WI38 (cell line): ENCODE measurements at regions not wholly inside any gene's neighbourhood (a gene's known extent, or its start where the extent isn't known, plus 50 kb on each side); places are given as distances from the start of the nearest gene placed in this dataset.

Source experiments
- H3K4me3 ChIP-seq: 2 replicates; pipeline ENCODE4 v1.5.1; 2011; ENCODE audit warnings: low read depth, mild to moderate bottlenecking, control low read depth, low read length
- TF ChIP-seq, protein P1 (sequence below): IDR thresholded peaks from 2 replicates; pipeline ENCODE4 v1.5.1; 2012; ENCODE audit warnings: low read depth, mild to moderate bottlenecking, control low read depth, low read length

DNA sequence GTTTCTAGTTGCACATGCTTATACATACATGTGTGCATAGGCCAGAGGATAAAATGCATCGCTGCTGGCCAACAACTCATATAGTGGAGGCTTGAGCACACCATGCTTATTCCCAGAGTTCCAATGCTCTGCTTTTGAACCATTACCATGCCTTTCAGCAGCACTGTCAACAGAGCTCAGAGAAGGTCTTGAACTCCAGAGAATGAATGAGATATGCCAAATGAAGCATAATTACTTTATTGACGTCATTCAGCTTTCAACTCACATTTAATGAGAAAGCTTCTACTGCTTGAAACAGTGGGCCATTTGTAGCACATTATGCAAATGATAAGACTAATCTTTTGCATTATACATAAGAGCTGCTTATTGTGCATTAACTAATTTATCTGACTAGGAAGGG lies 765.3 kb upstream of the GRAMD2B start:
- TF ChIP-seq, protein P1, sequence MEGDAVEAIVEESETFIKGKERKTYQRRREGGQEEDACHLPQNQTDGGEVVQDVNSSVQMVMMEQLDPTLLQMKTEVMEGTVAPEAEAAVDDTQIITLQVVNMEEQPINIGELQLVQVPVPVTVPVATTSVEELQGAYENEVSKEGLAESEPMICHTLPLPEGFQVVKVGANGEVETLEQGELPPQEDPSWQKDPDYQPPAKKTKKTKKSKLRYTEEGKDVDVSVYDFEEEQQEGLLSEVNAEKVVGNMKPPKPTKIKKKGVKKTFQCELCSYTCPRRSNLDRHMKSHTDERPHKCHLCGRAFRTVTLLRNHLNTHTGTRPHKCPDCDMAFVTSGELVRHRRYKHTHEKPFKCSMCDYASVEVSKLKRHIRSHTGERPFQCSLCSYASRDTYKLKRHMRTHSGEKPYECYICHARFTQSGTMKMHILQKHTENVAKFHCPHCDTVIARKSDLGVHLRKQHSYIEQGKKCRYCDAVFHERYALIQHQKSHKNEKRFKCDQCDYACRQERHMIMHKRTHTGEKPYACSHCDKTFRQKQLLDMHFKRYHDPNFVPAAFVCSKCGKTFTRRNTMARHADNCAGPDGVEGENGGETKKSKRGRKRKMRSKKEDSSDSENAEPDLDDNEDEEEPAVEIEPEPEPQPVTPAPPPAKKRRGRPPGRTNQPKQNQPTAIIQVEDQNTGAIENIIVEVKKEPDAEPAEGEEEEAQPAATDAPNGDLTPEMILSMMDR, result no peak
- no peak overlapping the region for H3K4me3 ChIP-seq

DNA sequence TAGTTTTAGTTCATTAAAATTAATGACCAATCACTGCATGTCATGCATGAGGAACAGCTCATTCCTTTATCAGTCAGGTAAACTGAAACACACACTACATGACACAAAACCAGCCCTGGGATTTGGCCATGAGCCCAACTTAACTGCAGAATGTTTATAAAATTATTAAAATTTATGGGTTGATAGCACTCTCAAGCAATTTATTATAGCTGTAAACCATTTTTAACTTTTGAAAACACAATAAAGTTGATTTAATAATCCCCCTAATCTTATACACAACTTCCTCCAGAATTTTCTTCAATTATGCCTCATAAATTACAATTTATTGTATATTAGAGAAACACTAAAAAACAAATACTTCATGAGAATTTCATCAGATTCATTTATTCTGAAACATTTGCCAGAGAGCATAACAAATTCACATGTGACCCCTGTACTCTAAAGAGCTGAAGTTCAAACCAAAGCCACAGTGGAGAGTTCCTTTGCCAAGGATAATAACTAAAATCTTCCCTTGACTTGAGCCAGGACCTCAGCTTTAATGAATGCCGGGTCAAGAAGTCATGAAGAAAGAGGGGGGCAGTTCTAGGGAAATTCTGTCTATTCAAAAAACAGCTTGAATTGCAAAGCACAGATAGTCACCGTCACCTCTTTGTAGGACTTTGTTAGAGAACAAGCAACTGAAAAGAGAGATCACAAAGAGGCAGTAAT lies 763.7 kb upstream of the GRAMD2B start:
- TF ChIP-seq, protein P1, result no peak

DNA sequence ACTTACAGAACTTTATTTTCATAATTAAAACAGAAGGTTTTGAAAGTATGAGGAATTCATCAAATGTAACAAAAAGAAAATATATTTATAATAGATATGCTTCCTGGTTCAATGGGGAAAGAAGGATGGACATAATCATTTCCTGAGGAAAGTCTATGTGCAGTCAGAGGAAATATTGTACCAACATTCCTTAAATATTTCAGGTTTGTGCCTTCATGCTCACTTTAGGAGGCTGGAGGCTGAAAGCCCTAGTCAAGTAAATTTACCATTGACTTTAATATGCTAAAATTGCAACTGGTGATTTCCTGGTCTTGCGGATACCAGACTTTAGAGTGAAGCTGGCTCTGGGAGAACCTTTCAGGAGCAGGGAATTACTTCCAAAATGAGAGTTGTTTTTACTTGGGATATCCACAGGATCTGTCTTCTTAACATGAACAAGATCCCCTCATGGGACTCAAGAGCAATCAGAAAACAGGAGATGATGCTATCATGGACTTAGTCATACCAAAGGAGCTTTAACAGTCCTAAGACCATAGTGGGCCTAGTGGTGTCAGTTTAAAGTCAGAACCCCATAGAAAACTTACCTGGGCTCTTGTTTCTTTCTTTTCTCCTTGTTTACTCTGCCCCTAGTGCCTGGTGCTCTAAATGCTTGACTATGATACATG lies 762.8 kb upstream of the GRAMD2B start:
- TF ChIP-seq, protein P1, result no peak
- H3K4me3 ChIP-seq, result no peak overlapping the region

More for the DNA sequence above, 763.7 kb upstream of the GRAMD2B start:
- no peak overlapping the region for H3K4me3 ChIP-seq

DNA sequence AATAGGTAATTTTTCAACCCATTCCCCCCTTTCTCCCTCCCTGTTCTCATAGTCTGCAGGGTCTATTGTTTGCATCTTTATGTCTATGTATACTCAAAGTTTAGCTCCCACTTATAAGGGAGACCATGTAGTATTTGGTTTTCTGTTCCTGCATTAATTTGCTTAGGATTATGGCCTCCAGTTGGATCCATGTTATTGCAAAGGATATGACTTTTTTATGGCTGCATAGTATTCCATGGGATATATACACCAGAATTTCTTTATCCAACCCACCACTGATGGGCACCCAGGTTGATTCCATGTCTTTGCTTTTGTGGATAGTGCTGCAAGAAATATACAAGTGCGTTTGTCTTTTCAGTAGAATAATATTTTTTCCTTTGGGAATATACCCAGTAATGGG lies 761.6 kb upstream of the GRAMD2B start:
- TF ChIP-seq, protein P1, result no peak
- no peak overlapping the region for H3K4me3 ChIP-seq

DNA sequence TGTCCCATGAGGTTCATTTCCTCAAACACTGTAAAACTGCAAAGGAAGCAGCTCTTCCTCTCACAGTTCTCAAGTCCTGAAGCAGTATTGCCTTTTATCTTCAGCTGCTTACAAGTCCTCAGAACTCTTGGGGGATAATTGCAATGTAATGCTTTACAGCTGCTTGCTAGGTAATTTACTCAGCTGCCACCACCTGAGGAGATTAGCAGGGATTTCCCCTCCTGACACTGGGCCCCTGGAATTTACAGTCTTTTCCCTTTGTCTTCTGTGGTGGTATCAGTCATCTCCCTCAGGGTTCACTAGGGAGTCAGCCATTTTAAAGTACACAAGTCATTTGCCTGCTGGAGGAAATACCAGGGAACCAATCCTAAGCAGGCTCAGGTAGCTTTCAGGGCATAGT lies 754.3 kb upstream of the GRAMD2B start:
- no peak overlapping the region for H3K4me3 ChIP-seq
- TF ChIP-seq, protein P1, result no peak

DNA sequence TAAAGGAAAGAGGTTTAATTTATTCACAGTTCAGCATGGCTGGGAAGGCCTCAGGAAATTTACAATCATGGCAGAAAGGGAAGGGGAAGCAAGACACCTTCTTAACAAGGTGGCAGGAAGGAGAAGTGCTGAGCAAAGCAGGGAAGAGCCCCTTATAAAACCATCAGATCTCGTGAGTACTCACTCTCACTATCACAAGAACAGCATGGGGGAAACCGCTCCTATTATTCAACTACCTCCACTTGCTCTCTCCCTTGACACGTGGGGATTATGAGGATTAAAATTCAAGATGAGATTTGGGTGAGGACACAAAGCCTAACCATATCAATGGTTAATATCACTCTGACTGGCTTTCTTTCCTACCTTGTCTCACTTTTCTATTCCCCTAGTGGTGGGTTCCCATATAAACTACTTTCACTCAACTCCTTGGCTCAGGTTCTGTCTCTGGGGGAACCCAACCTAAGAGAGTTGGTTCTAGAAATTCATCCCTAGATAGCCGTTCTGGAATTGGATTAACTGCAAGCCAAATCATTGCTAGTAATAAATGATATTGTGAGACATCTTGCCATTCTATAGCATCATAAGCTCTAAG lies 749.8 kb upstream of the GRAMD2B start:
- H3K4me3 ChIP-seq, result no peak overlapping the region
- TF ChIP-seq, protein P1, result no peak

DNA sequence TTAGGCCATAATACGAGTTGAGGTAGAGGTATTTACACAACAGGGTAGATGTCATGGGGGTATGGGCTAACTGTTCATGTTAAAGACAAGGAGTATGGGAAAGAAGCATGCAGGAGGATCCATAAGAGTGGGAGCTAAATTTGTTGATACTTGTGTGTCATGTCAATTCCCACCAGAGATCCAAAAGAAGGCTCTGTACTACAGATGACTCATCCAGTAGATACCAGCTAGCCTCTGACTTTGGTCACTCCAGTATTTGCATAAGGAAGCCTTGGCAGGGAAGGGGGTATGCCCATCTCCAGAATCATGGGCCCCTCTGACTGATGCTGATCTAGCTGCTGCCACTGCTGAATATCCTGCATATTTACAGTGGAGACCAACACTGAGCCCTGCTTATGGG lies 743.7 kb upstream of the GRAMD2B start:
- TF ChIP-seq, protein P1, result no peak

More for the DNA sequence above, 743.7 kb upstream of the GRAMD2B start:
- H3K4me3 ChIP-seq, result no peak overlapping the region
